HG03108 (cell line): ENCODE measurements at regions not wholly inside any gene's neighbourhood (a gene's known extent, or its start where the extent isn't known, plus 50 kb on each side); places are given as distances from the start of the nearest gene placed in this dataset.
"Not testable (repeated sequence)": the region's sequence is repeated elsewhere in the genome, so short reads cannot be mapped to it uniquely, and the experiment has no call there.

Experiments
- ATAC-seq: cut with Tn5 transposase; IDR thresholded peaks from one replicate; pipeline ENCODE4 v1.9.1; 2021; ENCODE audit warnings: moderate library complexity; ENCODE audit not compliant: unreplicated experiment

DNA sequence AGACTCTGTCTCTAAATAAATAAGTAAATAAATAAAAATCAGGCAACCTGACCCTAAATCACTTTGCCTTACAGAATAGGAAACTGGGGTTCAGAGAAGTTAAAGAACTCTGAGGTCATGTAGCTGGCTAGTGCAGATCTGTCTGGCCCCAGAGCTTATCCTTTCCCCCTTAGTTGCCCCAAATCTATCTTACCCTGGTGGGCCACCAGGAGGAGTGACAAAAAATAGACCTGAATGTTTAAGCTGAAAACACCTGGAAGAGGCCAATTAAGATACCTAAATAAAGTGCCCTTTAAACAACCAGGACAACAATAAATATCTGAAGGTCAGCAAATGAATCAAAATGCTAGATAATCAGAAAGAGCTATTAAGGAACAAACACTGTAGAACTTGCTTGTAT is 59.7 kb downstream of the TEX35 start:
- ATAC-seq, result no peak

- peak; percentile 62 for ATAC-seq
Measured at GRCh38 chr1:178573330-178573729, 60.4 kb downstream of the TEX35 start.

- no peak for ATAC-seq
Measured at GRCh38 chr1:178574345-178574744, 61.4 kb downstream of the TEX35 start.

DNA sequence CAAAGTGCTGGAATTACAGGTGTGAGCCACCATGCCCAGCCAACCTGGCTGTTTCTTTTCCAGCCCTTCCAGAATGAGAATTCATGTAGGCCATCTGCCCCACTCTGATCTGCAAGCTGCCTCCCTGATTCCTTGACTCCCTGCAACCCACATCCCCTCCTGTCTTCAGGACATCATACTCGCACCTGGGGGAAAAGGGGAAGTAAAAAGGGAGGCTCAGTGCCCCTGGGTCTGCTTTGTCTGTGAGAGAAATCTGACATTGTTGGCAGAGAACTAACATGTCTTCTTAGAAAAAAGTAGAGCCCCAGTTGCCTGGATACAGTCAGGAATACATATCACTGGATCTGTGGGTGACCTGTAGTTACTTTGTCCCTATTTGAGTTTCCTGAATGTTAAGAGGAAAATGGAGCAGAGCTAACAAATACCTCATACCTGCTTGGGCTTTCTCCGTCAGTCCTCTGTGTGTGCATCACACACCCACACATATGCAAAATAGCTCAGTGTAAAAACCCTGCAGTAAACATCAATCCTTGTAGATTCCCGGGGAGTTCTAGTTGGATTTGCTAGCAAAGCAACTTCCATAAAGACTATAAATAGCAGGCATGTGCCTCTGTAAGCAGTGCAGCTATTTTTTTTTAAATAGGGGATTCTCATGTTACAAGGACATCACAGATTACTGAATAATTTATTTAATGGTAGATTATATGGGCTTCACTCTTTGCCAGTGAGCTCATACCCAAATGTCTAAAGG is 62.9 kb downstream of the TEX35 start:
- no peak for ATAC-seq

GRCh38 chr1:178576841-178577240 is 63.9 kb downstream of the TEX35 start:
- ATAC-seq, result no peak

GRCh38 chr1:178577882-178578281 is 65.0 kb downstream of the TEX35 start:
- no peak for ATAC-seq

- ATAC-seq, result no peak
Measured at GRCh38 chr1:178578541-178578940, 65.6 kb downstream of the TEX35 start.

GRCh38 chr1:178579095-178579494 is 66.2 kb downstream of the TEX35 start:
- no peak for ATAC-seq

DNA sequence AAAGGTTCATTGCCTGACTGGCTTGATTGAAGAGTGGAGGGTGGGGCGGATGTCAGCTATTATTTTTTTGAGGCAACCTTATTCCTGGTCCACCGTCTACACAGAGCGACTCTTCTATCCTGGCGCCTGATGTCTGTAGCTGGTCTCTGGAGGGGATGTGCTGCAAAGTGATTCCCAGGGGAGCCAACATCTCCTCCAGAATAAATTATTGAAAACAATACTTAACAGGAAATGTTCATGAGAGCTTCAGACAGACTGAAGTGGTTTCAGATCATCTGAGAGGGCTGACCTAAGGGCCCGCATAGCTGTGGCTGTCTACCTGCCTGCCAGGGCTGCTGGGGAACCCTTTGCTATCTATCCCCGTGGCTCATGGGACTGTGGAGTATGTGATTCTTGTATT is 66.7 kb downstream of the TEX35 start:
- peak; percentile 51 for ATAC-seq

GRCh38 chr1:178580096-178580495 is 67.2 kb downstream of the TEX35 start:
- peak; percentile 0 for ATAC-seq

DNA sequence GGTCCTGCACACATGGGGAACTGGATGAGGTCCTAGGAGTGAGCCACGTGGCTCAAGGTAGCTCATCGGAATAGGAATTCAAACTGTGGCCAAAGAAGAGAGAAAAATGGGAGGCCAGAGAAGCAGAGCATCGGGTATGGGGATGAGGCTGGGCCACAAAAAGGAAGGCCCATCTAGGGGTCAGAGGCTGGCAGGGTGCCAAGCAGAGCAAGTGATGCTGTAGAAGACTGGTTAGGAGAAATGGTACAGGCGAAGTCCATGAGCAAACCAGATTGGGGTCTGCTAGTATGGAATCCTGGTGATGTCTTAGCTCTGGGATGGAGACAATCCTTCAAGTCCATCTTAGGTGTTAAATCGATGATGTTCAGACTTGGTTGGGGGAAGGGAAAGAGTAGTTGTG is 68.0 kb downstream of the TEX35 start:
- ATAC-seq, result no peak

- peak; percentile 75 for ATAC-seq
Measured at GRCh38 chr1:178581351-178582303, 68.7 kb downstream of the TEX35 start.

GRCh38 chr1:178587096-178587495 is 74.2 kb downstream of the TEX35 start:
- ATAC-seq, result no peak

GRCh38 chr1:178587975-178588374 is 75.1 kb downstream of the TEX35 start:
- ATAC-seq, result no peak

GRCh38 chr1:178589042-178589441 is 76.1 kb downstream of the TEX35 start:
- not testable (repeated sequence) for ATAC-seq

DNA sequence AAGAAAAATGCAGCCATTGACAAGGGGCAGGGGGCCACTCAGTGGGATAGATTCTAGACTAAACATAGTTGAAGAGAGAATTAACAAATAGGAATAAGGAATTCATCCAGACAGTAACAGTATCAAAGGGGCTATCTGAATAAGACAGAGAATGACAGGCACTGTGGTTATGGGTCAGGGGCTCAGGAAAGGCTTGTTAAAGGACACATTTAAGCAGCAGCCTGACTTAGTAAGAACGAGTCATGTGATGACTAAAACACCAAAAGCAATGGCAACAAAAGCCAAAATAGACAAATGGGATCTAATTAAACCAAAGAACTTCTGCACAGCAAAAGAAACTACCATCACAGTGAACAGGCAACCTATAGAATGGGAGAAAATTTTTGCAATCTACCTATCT is 78.9 kb downstream of the TEX35 start:
- not testable (repeated sequence) for ATAC-seq

DNA sequence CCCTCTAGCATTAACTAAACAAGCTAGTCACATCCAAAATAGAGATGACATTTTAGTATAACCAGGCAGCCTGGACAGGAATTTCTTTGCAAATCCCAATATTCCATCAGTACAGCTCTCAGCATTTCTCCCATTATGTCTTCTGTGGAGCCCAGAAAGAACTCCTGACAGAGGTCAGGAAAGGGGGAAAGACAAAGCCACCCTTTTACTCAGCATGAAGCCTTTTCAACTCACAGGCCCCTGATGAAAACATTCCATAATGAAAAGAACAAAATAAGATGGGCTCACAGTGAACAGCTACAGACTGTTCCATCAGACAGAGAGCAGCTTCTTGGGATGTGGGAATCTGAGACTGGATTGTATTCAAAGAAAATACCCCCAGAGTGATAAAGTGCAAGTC is 80.6 kb downstream of the TEX35 start:
- ATAC-seq, result no peak

DNA sequence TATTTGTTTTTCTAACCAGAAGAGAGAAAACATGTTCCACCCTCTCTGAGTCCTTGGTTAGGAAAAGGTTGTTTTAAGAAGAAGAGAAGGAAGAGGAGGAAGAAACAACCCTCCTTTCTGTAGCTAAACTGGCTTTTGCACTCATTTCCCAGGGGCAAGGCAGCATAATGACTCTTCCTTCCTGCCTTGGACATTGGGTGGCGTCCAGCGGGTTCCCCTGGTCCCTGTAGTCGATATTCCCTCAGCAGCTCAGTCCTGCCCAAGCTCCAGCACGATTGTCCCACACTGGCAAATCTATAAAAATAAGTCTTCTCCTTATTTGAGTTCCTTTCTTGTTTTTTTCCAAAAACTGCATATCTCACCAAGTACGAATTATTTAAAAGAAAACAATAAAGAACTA is 81.2 kb downstream of the TEX35 start:
- no peak for ATAC-seq

- no peak for ATAC-seq
Measured at GRCh38 chr1:178595491-178595890, 82.6 kb downstream of the TEX35 start.

GRCh38 chr1:178599087-178599486 is 86.2 kb downstream of the TEX35 start:
- no peak for ATAC-seq

GRCh38 chr1:178599745-178600144 is 86.8 kb downstream of the TEX35 start:
- peak; percentile 62 for ATAC-seq

- no peak for ATAC-seq
Measured at GRCh38 chr1:178603926-178604325, 91.0 kb downstream of the TEX35 start.
